Tongue (tissue), 1 donor: ENCODE measurements at regions not wholly inside any gene's neighbourhood (a gene's known extent, or its start where the extent isn't known, plus 50 kb on each side); places are given as distances from the start of the nearest gene placed in this dataset.
"Not testable (repeated sequence)": the region's sequence is repeated elsewhere in the genome, so short reads cannot be mapped to it uniquely, and the experiment has no call there.

ENCODE experiments used
- DNase-seq: peaks from one replicate; pipeline ENCODE4 v3.0.0-alpha.2; 2015

DNA sequence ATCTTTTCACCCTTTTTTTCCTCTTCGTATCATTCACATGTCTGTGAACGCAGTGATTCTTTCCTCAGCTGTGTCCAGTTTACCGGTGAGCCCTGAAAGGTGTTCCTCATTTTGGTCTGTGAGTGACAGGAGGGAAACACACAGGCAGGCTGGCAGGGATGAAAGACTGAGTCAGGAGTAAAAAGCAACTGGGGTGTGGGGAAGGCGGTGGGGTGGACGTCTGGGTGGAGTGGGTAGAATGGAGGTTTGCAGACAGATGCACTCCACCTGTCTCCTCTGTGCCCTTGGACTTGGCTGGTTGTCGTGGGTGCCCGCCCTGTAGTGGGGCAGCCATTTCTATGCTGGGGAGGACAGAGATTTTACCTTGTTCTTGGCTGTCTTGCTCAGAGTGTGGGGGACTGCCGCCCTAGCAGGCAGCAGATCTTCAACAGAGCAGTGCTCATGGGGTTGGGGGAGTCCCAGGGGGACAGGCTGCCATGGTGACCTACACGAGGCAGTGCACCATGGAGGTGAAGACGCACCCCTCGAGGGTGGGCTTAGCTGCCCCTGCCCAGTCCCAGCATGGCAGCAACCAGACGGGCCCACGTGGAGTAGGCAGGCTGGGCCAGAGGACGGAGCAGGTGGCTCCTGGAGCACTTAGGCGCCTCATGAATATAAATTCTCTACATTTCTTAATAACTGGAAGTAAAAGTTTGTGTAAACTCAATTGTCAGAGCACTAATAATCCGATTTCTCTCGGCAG, 603.7 kb downstream of the TBC1D22A start:
- DNase-seq = no peak

- no peak for DNase-seq
These were observed 598.8 kb downstream of the TBC1D22A start for GRCh38 chr22:47361247-47361646.

DNA sequence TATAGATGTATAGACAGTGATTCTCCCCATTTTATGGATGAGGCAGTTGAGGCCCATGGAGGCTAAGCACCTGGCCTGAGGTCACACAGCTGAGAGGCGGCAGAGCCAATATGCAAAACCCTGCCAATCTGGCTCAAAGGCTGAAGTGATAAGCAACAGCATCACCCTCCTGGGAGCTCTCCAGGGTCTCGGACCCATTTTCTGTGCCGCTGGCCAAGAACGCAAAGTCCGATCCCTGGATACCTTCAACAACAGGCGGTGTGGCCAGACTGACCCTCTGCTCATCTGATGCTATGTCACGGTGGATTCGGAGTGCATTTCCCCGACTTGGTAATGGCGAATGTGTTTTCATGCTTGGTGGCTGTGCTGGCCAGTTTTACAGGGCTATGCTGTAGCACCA, 595.0 kb downstream of the TBC1D22A start:
- DNase-seq = no peak

- no peak for DNase-seq
These were observed 594.6 kb downstream of the TBC1D22A start for GRCh38 chr22:47357086-47357485.

DNA sequence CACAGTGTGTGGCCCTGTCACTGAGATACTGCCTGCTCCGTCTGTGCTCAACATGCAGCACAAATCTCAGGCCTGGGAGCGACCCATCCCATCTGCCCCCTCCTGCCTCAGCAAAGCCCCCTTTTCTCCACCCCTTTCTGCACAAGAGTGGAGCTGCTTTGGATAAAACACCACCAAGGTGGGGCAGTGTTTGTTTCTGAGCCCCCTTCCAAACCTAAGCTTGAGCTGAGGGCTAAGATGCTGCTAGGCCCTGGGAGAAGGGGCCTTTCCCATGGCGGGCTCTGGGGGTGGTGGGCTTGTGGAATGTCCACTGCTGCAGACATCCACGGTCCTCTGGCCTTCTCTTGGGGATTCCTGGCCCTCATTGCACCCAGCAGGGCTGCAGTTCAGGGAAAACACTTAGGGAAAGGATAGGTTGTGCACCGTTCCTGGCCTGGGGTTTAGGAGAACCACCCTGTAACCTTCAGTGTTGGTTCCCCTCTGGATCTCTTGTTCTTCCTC, 594.1 kb downstream of the TBC1D22A start:
- DNase-seq = no peak

DNA sequence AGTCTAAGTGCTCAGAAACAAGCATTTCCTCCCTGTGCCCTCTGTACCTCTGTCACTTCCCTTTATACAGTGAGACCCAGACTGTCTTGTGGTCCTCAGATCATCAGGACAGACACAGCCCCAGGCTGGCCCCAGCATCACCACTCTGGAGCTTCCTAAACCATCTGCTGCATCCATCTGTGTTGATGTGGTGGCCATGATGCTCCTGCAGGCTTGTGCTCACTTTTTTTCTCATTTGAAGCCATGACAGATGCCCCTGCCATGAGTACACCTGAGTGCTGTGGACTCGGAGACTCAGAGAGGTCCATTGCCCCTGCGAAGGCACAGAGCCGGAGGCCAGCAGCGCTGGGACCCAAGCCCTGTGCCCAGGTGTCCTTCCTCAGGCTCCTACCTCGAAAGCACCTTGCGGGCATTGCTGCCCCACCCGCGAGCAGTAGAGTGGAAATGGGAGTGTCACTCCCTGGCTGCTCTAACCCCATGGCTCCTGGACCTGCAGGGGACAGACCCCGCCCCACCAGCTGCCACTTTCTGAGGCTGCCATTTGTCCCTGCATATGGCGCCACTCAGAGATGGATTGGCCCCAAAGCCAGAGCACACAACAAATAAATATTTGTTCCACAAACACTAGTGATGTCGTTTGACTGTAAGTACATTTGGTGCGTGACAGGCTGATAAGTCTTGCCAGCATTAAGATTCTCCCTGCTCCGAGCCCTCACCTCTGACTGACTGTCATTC, 593.5 kb downstream of the TBC1D22A start:
- no peak for DNase-seq

DNA sequence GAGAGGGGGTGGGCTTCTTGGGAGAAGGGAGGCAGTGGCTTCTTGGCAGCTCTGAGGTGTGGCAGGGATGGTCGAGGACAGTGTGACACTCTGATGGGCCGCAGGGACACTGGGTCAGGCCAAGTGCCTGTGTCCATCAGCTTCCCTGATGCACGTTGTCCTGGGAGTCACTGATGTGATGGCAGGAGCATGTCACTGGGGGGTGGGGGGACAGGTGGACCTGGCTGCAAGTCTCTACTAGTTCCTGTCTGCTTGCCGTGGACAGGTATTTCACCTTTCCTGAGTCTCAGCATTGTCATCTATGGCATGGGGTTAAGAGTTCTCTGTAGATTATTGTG, 592.9 kb downstream of the TBC1D22A start:
- DNase-seq = no peak

DNA sequence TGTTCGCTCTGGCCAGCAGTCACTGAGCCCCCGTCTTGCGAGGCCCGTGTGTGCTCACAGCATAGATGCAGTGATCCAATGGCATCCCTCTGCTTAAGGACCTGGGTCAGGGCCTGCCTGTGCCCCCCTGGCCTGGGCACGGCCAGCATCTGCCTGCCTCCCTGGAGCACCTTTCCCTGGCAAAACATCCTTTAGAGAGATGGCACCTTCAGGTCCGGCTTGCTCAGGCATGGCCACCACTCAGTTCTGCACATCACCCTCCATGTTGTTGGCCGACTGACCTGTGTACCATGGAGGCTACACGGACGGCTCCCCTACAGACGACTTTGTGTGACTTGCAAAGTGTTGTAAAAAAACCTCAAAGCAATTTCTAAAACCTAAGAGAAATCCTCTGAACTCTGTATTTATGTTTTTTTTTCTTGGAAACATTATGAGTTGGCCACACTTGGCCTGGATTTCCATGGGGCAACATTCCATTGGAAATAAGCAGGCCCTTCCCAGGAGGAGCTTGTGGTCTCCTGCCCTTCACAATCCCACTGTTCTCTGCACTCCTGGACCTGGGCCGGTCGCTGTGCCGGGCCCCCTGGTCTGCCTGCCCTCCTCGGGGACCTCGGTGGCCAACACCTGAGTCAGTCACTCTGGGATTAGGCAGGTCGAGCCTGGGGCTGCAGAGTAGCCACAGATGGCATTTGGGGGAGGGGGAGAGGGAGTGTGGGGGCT, 592.4 kb downstream of the TBC1D22A start:
- no peak for DNase-seq

DNA sequence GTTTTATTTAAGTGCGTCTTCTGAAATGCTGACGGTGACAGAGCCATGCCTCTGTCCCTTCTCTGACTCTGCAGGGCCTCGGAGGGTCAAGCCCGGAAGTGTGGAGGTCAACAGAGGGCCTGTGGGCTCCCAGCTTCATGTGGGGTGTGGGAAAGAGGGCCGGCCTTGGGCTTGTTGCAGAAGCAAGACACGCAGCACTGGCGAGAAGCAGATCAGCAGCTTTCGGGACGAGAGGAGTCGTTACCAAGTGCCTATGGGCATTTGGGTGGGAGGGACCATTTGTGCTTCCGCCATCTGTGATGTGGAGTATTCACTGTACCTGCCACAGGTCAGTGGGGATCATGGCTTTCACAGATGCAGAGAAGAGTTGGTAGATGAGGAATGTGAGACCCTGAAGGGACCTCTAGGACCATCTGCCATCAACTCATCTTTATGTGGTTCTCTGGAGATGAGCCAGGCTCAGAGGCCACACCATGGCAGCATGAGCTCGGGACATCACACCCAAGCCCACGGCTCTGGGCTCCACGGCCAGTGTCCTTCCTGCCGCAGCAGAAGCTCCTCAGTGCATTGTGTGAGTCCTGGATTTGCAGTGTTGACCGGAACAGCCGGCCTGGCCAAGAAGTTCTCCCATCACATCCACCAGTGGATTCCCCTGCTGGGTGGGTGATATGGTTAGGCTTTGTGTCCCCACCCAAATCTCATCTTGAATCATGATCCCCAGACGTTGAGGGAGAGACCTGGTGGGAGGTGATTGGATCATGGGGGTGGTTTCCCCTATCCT, 590.7 kb downstream of the TBC1D22A start:
- no peak for DNase-seq

DNA sequence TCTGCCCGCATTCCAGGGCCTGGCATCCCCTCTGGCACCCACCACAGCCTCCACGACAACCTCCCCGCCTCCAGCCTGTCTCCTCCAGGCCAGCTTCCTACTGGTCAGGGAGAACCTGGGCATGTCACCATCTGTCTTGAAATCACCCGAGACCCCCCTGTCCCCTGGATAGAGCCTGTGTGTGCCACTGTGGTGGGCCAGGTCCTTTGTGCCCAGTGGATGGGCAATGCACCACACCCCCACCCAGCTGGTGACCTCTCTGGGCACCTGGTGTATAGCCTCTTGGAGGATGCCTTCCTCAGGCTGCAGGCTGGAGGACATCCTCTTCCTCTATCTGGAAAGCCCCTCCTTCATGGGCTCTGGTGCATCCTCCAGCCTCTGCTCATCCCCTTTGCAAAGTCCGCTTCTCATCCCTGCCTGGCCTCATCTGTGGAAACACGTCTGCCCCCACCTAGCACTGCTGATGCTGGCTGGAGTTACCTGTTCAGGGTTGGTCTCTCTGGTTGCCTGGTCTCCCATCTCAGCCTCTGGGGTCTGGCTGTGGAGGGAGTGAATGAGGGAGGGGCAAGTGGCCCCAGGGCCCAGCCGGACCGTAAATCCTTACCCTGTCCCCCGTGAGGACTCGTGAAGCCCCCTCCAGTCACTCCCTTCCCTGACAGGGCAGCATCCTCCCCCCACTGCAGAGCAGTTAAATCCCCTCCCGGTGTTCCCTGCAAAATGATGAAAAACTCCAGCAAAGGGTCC, 589.6 kb downstream of the TBC1D22A start:
- DNase-seq = no peak

- DNase-seq = not testable (repeated sequence)
These were observed 583.8 kb downstream of the TBC1D22A start for GRCh38 chr22:47346287-47346686.

DNA sequence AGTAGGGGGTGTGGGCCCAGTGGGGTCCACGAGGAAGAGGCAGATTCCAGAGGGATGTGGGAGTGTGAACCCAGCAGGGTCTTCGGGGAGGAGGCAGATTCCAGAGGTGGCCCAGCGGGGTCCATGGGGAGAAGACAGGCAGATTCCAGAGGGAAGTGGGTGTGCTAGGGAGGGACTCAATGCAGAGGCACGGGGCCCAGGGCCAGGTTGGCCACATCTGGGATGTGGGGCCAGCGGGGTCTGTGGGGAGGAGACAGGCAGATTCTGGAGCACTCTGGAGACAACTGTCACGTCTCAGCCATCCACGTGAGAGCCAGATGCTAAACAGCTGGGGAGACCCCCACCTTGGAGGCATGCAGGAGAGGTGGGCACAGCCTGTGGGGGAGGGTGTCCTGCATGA, 582.6 kb downstream of the TBC1D22A start:
- no peak for DNase-seq

- no peak for DNase-seq
These were observed 582.0 kb downstream of the TBC1D22A start for GRCh38 chr22:47344414-47344813.

GRCh38 chr22:47343611-47344010, 581.2 kb downstream of the TBC1D22A start:
- DNase-seq = no peak

GRCh38 chr22:47342446-47342845, 580.0 kb downstream of the TBC1D22A start:
- no peak for DNase-seq

GRCh38 chr22:47341464-47341863, 579.0 kb downstream of the TBC1D22A start:
- no peak for DNase-seq

DNA sequence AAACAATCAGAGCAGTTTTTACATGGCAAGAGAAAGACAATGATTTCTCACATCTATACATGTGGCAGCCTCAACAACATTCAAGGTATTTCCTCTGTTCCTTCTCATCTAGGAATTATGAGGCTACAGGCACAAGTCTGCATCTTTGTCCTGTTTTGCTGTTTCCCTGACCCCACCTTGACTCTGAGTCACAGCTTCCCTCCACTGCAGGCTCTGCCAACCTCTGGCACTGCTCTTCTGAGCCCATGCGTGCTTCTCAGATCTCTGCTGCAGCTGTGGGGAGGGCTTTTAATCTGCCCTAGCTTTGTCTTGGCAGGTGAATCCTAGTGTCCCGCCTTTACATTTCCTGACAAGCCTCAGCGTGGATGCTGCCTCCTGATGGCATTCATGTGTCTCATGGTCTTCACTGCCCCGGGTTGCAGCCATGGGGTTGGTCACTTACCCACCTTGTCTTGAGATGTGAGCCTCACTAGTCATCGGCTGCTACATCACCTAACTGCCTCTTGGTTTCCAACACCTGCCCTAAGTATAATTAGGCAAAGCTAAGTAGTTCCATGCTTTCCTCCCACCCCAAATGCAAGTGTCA, 578.5 kb downstream of the TBC1D22A start:
- no peak for DNase-seq

DNA sequence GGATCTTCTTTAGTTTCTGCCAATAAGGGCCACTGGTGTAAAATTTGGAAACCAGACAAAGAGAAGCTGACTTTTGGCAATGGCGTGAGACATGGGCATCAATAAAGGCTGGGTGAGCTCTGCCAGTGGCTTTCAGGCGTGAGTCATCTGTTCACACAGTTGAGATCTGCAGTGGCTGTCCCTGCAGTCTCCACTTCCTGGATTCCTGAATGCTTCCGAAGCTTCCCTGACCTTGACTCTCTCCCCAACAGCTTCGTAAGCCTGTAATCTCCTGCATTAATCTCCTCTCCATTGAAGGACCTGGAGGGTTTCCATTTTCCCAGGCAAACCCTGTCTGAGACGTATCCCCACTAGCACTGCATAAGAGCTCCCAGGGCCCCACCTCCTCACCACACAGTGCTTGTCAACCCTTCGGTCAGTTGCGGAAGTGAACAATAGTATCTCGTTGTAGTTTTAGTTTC, 574.7 kb downstream of the TBC1D22A start:
- peak; percentile 73 for DNase-seq

GRCh38 chr22:47335958-47336357, 573.5 kb downstream of the TBC1D22A start:
- no peak for DNase-seq

DNA sequence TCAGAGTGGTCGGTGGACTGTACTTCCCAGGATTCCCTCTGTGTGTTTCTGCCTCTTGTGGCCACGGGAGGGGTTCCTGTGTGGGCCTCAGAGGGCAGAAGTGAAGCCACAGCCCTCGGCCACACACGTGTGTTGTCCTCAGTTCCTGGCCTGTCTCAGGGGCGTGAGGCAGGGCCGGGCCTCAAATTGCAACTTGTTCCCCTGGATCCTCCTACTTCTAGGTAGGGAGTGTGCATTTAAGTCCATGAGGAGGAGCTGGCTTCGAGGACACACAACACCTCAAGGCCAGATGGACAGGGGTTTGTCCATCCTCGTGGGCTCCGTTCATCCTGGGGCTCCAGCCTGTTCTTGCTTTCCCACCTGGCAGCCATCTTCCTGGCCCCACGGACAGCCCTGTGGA, 573.0 kb downstream of the TBC1D22A start:
- DNase-seq = no peak

DNA sequence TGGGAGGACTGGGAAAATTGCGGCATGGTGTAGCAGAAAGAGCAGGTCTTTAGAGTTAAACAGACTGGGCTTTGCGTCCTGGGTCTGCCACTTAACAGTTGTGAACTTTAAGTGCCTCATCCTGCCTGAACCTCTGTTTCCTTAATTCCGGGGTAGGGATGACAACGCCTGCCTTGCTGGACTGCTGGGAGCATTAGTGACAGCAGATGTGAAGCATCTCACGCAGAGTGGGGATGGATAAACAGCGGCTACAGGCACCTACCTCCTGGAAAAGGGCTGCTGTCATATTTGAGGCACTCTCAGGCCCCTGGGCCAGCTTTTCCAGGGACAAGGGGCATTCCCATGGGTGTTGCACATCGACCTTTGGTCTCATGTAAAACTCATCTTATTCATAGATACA, 572.2 kb downstream of the TBC1D22A start:
- no peak for DNase-seq
